Dedifferentiated amniotic fluid mesenchymal stem cell (primary cell): ENCODE measurements at regions not wholly inside any gene's neighbourhood (a gene's known extent, or its start where the extent isn't known, plus 50 kb on each side); places are given as distances from the start of the nearest gene placed in this dataset.

Experiments used
- DNase-seq: peaks from one replicate; pipeline ENCODE4 v3.0.0-alpha.2; 2016; ENCODE audit errors: extremely low spot score

- no peak for DNase-seq
Observed at GRCh38 chr22:22802339-22802970, 85.2 kb upstream of the IGLL5 start.

GRCh38 chr22:22803285-22803853 lies 84.2 kb upstream of the IGLL5 start:
- no peak for DNase-seq

- no peak for DNase-seq
Observed at GRCh38 chr22:22810018-22810427, 77.6 kb upstream of the IGLL5 start.

GRCh38 chr22:22810471-22810870 lies 77.1 kb upstream of the IGLL5 start:
- no peak for DNase-seq

GRCh38 chr22:22811016-22812009 lies 76.3 kb upstream of the IGLL5 start:
- no peak for DNase-seq

GRCh38 chr22:22812031-22812905 lies 75.3 kb upstream of the IGLL5 start:
- no peak for DNase-seq

GRCh38 chr22:22813126-22814075 lies 74.2 kb upstream of the IGLL5 start:
- DNase-seq = no peak

- DNase-seq = no peak
Observed at GRCh38 chr22:22814666-22815396, 72.8 kb upstream of the IGLL5 start.

GRCh38 chr22:22815397-22816170 lies 72.0 kb upstream of the IGLL5 start:
- no peak for DNase-seq

- no peak for DNase-seq
Observed at GRCh38 chr22:22816171-22816514, 71.5 kb upstream of the IGLL5 start.

- no peak for DNase-seq
Observed at GRCh38 chr22:22816766-22817410, 70.7 kb upstream of the IGLL5 start.

GRCh38 chr22:22817468-22818201 lies 70.0 kb upstream of the IGLL5 start:
- DNase-seq = no peak

GRCh38 chr22:22818202-22818538 lies 69.4 kb upstream of the IGLL5 start:
- no peak for DNase-seq

- DNase-seq = no peak
Observed at GRCh38 chr22:22818861-22819855, 68.5 kb upstream of the IGLL5 start.

GRCh38 chr22:22820076-22820475 lies 67.5 kb upstream of the IGLL5 start:
- DNase-seq = no peak

GRCh38 chr22:22820626-22821025 lies 67.0 kb upstream of the IGLL5 start:
- DNase-seq = no peak

- DNase-seq = no peak
Observed at GRCh38 chr22:22821340-22821739, 66.3 kb upstream of the IGLL5 start.
